Suprapubic skin (tissue), 4 donors: ENCODE measurements at regions not wholly inside any gene's neighbourhood (a gene's known extent, or its start where the extent isn't known, plus 50 kb on each side); places are given as distances from the start of the nearest gene placed in this dataset.

Source experiments
- DNase-seq, 2 donors: peaks; one replicate each; pipeline ENCODE4 v3.0.0-alpha.2; 2019; ENCODE audit warnings: low spot score in 2 of 2
- H3K27ac ChIP-seq: fragments of 200-600 bp; sonication (generic); one replicate; pipeline ENCODE4 v1.5.1; 2019
- H3K27me3 ChIP-seq: fragments of 200-600 bp; sonication (generic); one replicate; pipeline ENCODE4 v1.5.1; 2019
- H3K36me3 ChIP-seq: fragments of 200-600 bp; sonication (generic); one replicate; pipeline ENCODE4 v1.5.1; 2019
- H3K4me1 ChIP-seq: fragments of 200-600 bp; sonication (generic); one replicate; pipeline ENCODE4 v1.5.1; 2019
- H3K4me3 ChIP-seq: fragments of 200-600 bp; sonication (generic); one replicate; pipeline ENCODE4 v1.5.1; 2019; ENCODE audit warnings: mild to moderate bottlenecking
- H3K9me3 ChIP-seq: fragments of 200-600 bp; sonication (generic); one replicate; pipeline ENCODE4 v1.5.1; 2019
- CTCF ChIP-seq, 2 donors: fragments of 200-600 bp in 1 of 2; fragments of 450-650 bp in 1 of 2; sonication (generic) in 1 of 2; IDR thresholded peaks; one replicate each; pipeline ENCODE4 v1.5.1; 2016 to 2019; ENCODE audit warnings: antibody characterized with exemption in 2 of 2, mild to moderate bottlenecking in 1 of 2, moderate library complexity in 1 of 2
- EP300 ChIP-seq: sonication (generic); formaldehyde crosslinking; IDR thresholded peaks from one replicate; pipeline ENCODE4 v1.6.1; 2017; ENCODE audit warnings: antibody characterized with exemption
- POLR2A ChIP-seq, 2 donors: fragments of 450-650 bp; IDR thresholded peaks; one replicate each; pipeline ENCODE4 v1.6.1; 2017; ENCODE audit warnings: antibody characterized with exemption in 2 of 2, mild to moderate bottlenecking in 2 of 2, moderate library complexity in 2 of 2
- POLR2AphosphoS5 ChIP-seq, 3 donors: sonication (generic); formaldehyde crosslinking; IDR thresholded peaks; one replicate each; pipeline ENCODE4 v1.6.1; 2017; ENCODE audit warnings: antibody characterized with exemption in 3 of 3
- WGBS: methylation state at CpG from one replicate; pipeline ENCODE4 v1.1.5; 2018; 5-methylcytosine and 5-hydroxymethylcytosine counted together

- Histone ChIP-seq H3K4me3 (no peak overlapping the region), H3K36me3 (no peaks in the 10 kb centered on the region), H3K4me1 (peaks cover 10% of the 10 kb centered on the region), H3K27ac (no peak overlapping the region), H3K9me3 (no peaks in the 10 kb centered on the region), H3K27me3 (no peaks in the 10 kb centered on the region)
- WGBS = 91% methylated on average over 12 of the region's 12 CpGs
- TF ChIP-seq POLR2AphosphoS5 (IDR thresholded peaks at IDR 0.05) = no peak
- no peak for DNase-seq
Observed at GRCh38 chr6:169315830-169316614, 62.4 kb upstream of the THBS2 start.

- 94% methylated on average over 22 of the region's 22 CpGs for WGBS
- no peaks in the 10 kb centered on the region for H3K9me3 ChIP-seq
- peaks cover 4% of the 10 kb centered on the region for H3K4me1 ChIP-seq
- DNase-seq = no peak
- no peaks in the 10 kb centered on the region for H3K27me3 ChIP-seq
- H3K27ac ChIP-seq = no peak overlapping the region
- TF ChIP-seq POLR2AphosphoS5 (IDR thresholded peaks at IDR 0.05) = no peak
- no peak for TF ChIP-seq EP300
- TF ChIP-seq POLR2A (IDR thresholded peaks at IDR 0.05) = no peak
- TF ChIP-seq CTCF (IDR thresholded peaks at IDR 0.05) = no peak
- no peak overlapping the region for H3K4me3 ChIP-seq
- H3K36me3 ChIP-seq = no peaks in the 10 kb centered on the region
Observed at GRCh38 chr6:169313347-169314010, 59.8 kb upstream of the THBS2 start.

DNA sequence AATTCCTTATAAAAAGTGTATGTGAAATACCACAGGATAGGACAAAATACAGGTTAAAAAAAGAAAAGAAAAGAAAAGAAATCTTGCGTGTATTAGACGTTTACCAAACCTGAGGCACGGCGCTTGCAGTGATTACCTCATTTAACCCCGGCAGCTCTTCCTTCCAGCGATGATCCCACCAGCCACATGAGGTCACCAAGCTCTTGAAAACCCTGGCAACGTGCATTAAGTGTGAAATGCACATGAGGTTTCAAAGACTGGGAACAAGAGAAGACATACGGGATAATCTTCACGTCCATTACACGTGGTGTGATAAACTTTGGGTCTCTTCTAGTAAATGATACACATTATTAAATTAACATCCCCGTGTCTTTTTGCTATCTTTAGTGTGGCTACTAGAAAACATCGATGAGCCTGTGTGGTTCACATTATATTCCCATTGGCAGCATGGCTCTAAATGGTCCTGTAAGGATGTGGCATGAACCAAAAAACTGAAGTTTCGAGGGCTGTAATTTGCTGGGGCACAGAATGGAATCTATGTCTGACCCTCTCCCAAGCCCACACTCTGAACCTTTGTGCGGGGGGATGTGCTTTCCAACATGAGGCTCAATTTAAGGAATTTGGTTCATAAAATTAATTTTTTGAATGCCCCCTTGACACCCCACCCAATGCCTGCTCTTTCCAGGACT is 59.2 kb upstream of the THBS2 start:
- no peaks in the 10 kb centered on the region for H3K27me3 ChIP-seq
- TF ChIP-seq CTCF (IDR thresholded peaks at IDR 0.05) (no peak), EP300 (no peak), POLR2AphosphoS5 (IDR thresholded peaks at IDR 0.05) (no peak), POLR2A (IDR thresholded peaks at IDR 0.05) (no peak)
- no peaks in the 10 kb centered on the region for H3K36me3 ChIP-seq
- no peak for DNase-seq
- H3K4me3 ChIP-seq = no peak overlapping the region
- 61% methylated on average over 14 of the region's 14 CpGs for WGBS
- no peaks in the 10 kb centered on the region for H3K4me1 ChIP-seq
- no peaks in the 10 kb centered on the region for H3K9me3 ChIP-seq
- H3K27ac ChIP-seq = no peak overlapping the region

GRCh38 chr6:169310983-169311382 is 57.3 kb upstream of the THBS2 start:
- Histone ChIP-seq H3K27ac (no peak overlapping the region), H3K9me3 (no peaks in the 10 kb centered on the region), H3K27me3 (no peaks in the 10 kb centered on the region), H3K4me1 (no peaks in the 10 kb centered on the region), H3K36me3 (no peaks in the 10 kb centered on the region), H3K4me3 (no peak overlapping the region)
- WGBS = 96% methylated on average over 3 of the region's 3 CpGs
- no peak for TF ChIP-seq CTCF (IDR thresholded peaks at IDR 0.05)
- TF ChIP-seq POLR2AphosphoS5 (IDR thresholded peaks at IDR 0.05) = no peak
- TF ChIP-seq EP300 = no peak
- no peak for TF ChIP-seq POLR2A (IDR thresholded peaks at IDR 0.05)
- DNase-seq = no peak
